ENCODE measurements at regions not wholly inside any gene's neighbourhood (a gene's known extent, or its start where the extent isn't known, plus 50 kb on each side); places are given as distances from the start of the nearest gene placed in this dataset.

DNA sequence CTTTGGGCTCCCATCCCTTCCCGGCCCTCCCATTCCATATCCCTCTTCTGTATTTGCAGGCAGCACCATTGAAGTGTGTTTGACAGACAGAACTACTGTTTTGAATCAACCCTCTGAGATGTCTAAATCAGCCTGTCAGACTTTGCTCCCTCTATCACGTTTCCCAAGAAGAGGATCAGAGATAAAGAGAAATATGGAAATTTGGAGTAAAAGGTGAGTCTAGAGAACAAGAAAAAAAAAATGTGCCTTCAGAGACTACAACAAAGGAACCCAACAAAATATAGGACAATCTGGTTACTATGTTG, 133.4 kb upstream of the NCK2 start:
- Histone ChIP-seq H3K27ac (ENCODE audit: low read depth in 2 of 2, low read length in 1 of 2) (no peak overlapping the region), H3K9me3 (ENCODE audit: control insufficient read depth in 2 of 2, insufficient read depth in 1 of 2, low read depth in 1 of 2, low read length in 1 of 2) (no peaks in the 10 kb centered on the region), H3K4me1 (ENCODE audit: control insufficient read depth in 2 of 2, insufficient read depth in 2 of 2, low read length in 1 of 2) (no peaks in the 10 kb centered on the region), H3K36me3 (ENCODE audit: control insufficient read depth in 2 of 2, insufficient read depth in 2 of 2, low read length in 1 of 2) (no peaks in the 10 kb centered on the region), H3K27me3 (ENCODE audit: control insufficient read depth in 1 of 2, insufficient read depth in 2 of 2, low read length in 2 of 2) (no peaks in the 10 kb centered on the region), H3K4me3 (ENCODE audit: low read depth in 1 of 2, low read length in 2 of 2) (no peak overlapping the region)
- WGBS, 2 donors, result 57 to 64% methylated on average over 2 of the region's 2 CpGs

DNA sequence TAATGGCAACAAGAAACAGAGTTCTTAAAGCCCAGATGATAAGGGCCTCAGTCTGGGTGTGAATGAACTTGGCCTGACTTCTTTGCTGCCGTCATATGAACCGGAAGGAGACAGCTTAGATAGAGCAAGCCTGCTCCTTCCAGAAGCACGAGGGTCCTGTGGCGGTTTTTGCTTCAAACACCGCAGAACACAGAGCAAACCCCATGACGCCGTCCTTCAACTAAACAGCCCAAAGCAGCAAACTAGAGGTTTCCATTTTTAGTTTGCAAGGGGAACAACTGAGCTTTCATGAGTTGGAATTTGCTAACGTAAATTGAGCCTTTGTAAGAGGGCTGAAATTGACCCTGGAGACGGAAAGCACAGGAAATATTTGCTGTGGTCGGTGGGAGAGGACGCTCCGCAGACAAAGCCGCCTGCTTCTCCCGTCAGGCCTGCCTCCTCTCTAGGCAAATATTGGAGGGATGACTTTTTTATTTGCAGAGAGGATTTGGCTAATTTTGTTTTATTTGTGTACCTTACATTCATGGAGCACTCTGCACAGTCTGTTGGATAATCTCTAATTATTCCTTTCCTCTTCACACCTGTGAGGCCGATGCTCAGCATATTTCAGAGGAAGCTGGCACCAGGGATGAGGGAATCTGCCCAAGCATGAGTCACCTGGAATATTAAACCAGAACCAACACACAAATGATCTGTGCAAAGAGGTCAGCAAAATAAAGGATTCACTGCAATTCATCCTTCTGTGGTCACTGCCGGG, 134.0 kb upstream of the NCK2 start:
- no peaks in the 10 kb centered on the region for H3K4me1 ChIP-seq (ENCODE audit: control insufficient read depth in 2 of 2, insufficient read depth in 2 of 2, low read length in 1 of 2)
- H3K4me3 ChIP-seq (ENCODE audit: low read depth in 1 of 2, low read length in 2 of 2), result no peak overlapping the region
- WGBS, 2 donors, result 72 to 79% methylated on average over 16 of the region's 16 CpGs
- H3K27ac ChIP-seq (ENCODE audit: low read depth in 2 of 2, low read length in 1 of 2), result no peak overlapping the region
- H3K9me3 ChIP-seq (ENCODE audit: control insufficient read depth in 2 of 2, insufficient read depth in 1 of 2, low read depth in 1 of 2, low read length in 1 of 2), result no peaks in the 10 kb centered on the region
- no peaks in the 10 kb centered on the region for H3K27me3 ChIP-seq (ENCODE audit: control insufficient read depth in 1 of 2, insufficient read depth in 2 of 2, low read length in 2 of 2)
- H3K36me3 ChIP-seq (ENCODE audit: control insufficient read depth in 2 of 2, insufficient read depth in 2 of 2, low read length in 1 of 2), result no peaks in the 10 kb centered on the region

- Histone ChIP-seq H3K27ac (ENCODE audit: low read depth in 2 of 2, low read length in 1 of 2) (no peak overlapping the region), H3K27me3 (ENCODE audit: control insufficient read depth in 1 of 2, insufficient read depth in 2 of 2, low read length in 2 of 2) (no peaks in the 10 kb centered on the region), H3K4me1 (ENCODE audit: control insufficient read depth in 2 of 2, insufficient read depth in 2 of 2, low read length in 1 of 2) (no peaks in the 10 kb centered on the region), H3K9me3 (ENCODE audit: control insufficient read depth in 2 of 2, insufficient read depth in 1 of 2, low read depth in 1 of 2, low read length in 1 of 2) (no peaks in the 10 kb centered on the region), H3K36me3 (ENCODE audit: control insufficient read depth in 2 of 2, insufficient read depth in 2 of 2, low read length in 1 of 2) (no peaks in the 10 kb centered on the region), H3K4me3 (ENCODE audit: low read depth in 1 of 2, low read length in 2 of 2) (no peak overlapping the region)
- whole genome bisulfite sequencing, 2 donors, result 80 to 86% methylated on average over 13 of the region's 13 CpGs
These were observed 134.8 kb upstream of the NCK2 start for GRCh38 chr2:105609746-105610402.

- no peaks in the 10 kb centered on the region for H3K27me3 ChIP-seq (ENCODE audit: control insufficient read depth in 1 of 2, insufficient read depth in 2 of 2, low read length in 2 of 2)
- no peak overlapping the region for H3K4me3 ChIP-seq (ENCODE audit: low read depth in 1 of 2, low read length in 2 of 2)
- H3K4me1 ChIP-seq (ENCODE audit: control insufficient read depth in 2 of 2, insufficient read depth in 2 of 2, low read length in 1 of 2), result no peaks in the 10 kb centered on the region
- H3K27ac ChIP-seq (ENCODE audit: low read depth in 2 of 2, low read length in 1 of 2), result no peak overlapping the region
- no peaks in the 10 kb centered on the region for H3K36me3 ChIP-seq (ENCODE audit: control insufficient read depth in 2 of 2, insufficient read depth in 2 of 2, low read length in 1 of 2)
- H3K9me3 ChIP-seq (ENCODE audit: control insufficient read depth in 2 of 2, insufficient read depth in 1 of 2, low read depth in 1 of 2, low read length in 1 of 2), result no peaks in the 10 kb centered on the region
- 67 to 71% methylated on average over 4 of the region's 4 CpGs for WGBS, 2 donors
These were observed 136.7 kb upstream of the NCK2 start for GRCh38 chr2:105607920-105608504.

GRCh38 chr2:105606081-105606480, 138.6 kb upstream of the NCK2 start:
- Histone ChIP-seq H3K9me3 (ENCODE audit: control insufficient read depth in 2 of 2, insufficient read depth in 1 of 2, low read depth in 1 of 2, low read length in 1 of 2) (no peaks in the 10 kb centered on the region), H3K36me3 (ENCODE audit: control insufficient read depth in 2 of 2, insufficient read depth in 2 of 2, low read length in 1 of 2) (no peaks in the 10 kb centered on the region), H3K4me3 (ENCODE audit: low read depth in 1 of 2, low read length in 2 of 2) (no peak overlapping the region), H3K27ac (ENCODE audit: low read depth in 2 of 2, low read length in 1 of 2) (no peak overlapping the region), H3K4me1 (ENCODE audit: control insufficient read depth in 2 of 2, insufficient read depth in 2 of 2, low read length in 1 of 2) (no peaks in the 10 kb centered on the region), H3K27me3 (ENCODE audit: control insufficient read depth in 1 of 2, insufficient read depth in 2 of 2, low read length in 2 of 2) (no peaks in the 10 kb centered on the region)
- 89 to 92% methylated on average over 3 of the region's 3 CpGs for whole genome bisulfite sequencing, 2 donors

- no peak overlapping the region for H3K27ac ChIP-seq (ENCODE audit: low read depth in 2 of 2, low read length in 1 of 2)
- H3K36me3 ChIP-seq (ENCODE audit: control insufficient read depth in 2 of 2, insufficient read depth in 2 of 2, low read length in 1 of 2), result no peaks in the 10 kb centered on the region
- H3K9me3 ChIP-seq (ENCODE audit: control insufficient read depth in 2 of 2, insufficient read depth in 1 of 2, low read depth in 1 of 2, low read length in 1 of 2), result no peaks in the 10 kb centered on the region
- H3K4me3 ChIP-seq (ENCODE audit: low read depth in 1 of 2, low read length in 2 of 2), result no peak overlapping the region
- H3K4me1 ChIP-seq (ENCODE audit: control insufficient read depth in 2 of 2, insufficient read depth in 2 of 2, low read length in 1 of 2), result no peaks in the 10 kb centered on the region
- no peaks in the 10 kb centered on the region for H3K27me3 ChIP-seq (ENCODE audit: control insufficient read depth in 1 of 2, insufficient read depth in 2 of 2, low read length in 2 of 2)
- WGBS, 2 donors, result 22 to 49% methylated on average over 3 of the region's 3 CpGs
These were observed 139.8 kb upstream of the NCK2 start for GRCh38 chr2:105604938-105605337.

DNA sequence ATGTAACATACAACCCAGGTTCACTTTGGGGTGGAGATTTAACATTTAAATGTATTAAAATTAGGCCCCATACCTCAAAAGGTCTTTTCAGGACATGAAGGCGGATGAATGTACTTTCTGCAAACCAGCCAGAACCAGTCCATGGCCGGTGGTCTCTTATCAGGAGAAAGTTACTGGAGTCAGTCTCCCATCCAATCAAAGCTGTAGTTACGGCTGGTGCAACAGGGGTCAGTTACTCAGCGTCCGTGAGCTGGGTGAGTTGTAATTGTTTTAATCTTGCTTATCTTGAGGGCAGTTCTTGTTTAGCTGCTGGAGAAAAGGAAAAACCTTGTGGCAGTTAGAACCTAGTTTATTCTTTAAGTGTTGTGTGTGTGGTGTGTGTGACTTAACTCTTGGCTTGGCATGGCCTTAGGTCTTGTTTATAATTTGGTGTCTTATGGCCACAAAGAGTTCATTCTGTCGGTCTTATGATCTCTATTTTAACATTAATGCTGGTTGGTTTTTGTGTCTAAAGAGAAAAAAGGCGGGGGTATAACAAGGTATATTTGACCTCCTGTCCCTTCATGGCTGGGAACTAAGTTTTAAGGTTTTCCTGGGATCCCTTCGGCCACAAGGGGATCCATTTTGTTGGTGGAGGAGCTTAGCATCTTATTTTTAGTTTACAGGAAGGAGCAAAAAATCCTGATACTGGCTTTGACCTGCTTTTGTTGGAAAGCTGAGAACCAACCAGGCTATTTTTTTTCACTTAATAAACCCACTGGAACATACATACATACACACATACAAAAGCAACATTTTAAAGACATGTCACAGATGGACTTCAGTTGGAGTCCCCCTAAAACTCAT, 143.5 kb upstream of the NCK2 start:
- no peaks in the 10 kb centered on the region for H3K4me1 ChIP-seq (ENCODE audit: control insufficient read depth in 2 of 2, insufficient read depth in 2 of 2, low read length in 1 of 2)
- H3K4me3 ChIP-seq (ENCODE audit: low read depth in 1 of 2, low read length in 2 of 2), result no peak overlapping the region
- WGBS, 2 donors, result 79 to 82% methylated on average over 8 of the region's 8 CpGs

DNA sequence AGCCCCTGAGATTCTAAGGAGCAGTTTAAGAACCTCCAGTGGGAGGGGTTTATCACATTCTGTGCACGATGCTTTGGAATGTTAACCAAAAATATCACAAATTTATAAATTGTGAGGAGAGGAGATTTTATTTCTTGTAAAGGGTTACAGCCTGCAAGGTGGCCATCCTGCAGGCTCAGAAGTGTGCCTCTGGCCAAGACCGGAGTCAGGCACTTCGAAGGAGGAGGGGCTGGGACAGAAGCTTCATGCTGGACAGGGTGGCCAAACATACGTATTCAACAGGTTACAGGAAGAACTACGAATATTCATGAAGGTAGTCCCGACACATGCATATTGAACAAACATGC, 144.1 kb upstream of the NCK2 start:
- Histone ChIP-seq H3K27ac (ENCODE audit: low read depth in 2 of 2, low read length in 1 of 2) (no peak overlapping the region), H3K27me3 (ENCODE audit: control insufficient read depth in 1 of 2, insufficient read depth in 2 of 2, low read length in 2 of 2) (no peaks in the 10 kb centered on the region), H3K36me3 (ENCODE audit: control insufficient read depth in 2 of 2, insufficient read depth in 2 of 2, low read length in 1 of 2) (no peaks in the 10 kb centered on the region), H3K9me3 (ENCODE audit: control insufficient read depth in 2 of 2, insufficient read depth in 1 of 2, low read depth in 1 of 2, low read length in 1 of 2) (no peaks in the 10 kb centered on the region), H3K4me1 (ENCODE audit: control insufficient read depth in 2 of 2, insufficient read depth in 2 of 2, low read length in 1 of 2) (no peaks in the 10 kb centered on the region), H3K4me3 (ENCODE audit: low read depth in 1 of 2, low read length in 2 of 2) (no peak overlapping the region)
- 73 to 76% methylated on average over 6 of the region's 6 CpGs for WGBS, 2 donors

More for the DNA sequence above, 143.5 kb upstream of the NCK2 start:
- no peaks in the 10 kb centered on the region for H3K9me3 ChIP-seq (ENCODE audit: control insufficient read depth in 2 of 2, insufficient read depth in 1 of 2, low read depth in 1 of 2, low read length in 1 of 2)
- no peak overlapping the region for H3K27ac ChIP-seq (ENCODE audit: low read depth in 2 of 2, low read length in 1 of 2)
- no peaks in the 10 kb centered on the region for H3K27me3 ChIP-seq (ENCODE audit: control insufficient read depth in 1 of 2, insufficient read depth in 2 of 2, low read length in 2 of 2)
- H3K36me3 ChIP-seq (ENCODE audit: control insufficient read depth in 2 of 2, insufficient read depth in 2 of 2, low read length in 1 of 2), result no peaks in the 10 kb centered on the region

- no peak overlapping the region for H3K27ac ChIP-seq (ENCODE audit: low read depth in 2 of 2, low read length in 1 of 2)
- H3K36me3 ChIP-seq (ENCODE audit: control insufficient read depth in 2 of 2, insufficient read depth in 2 of 2, low read length in 1 of 2), result no peaks in the 10 kb centered on the region
- WGBS, 2 donors, result 74 to 77% methylated on average over 9 of the region's 9 CpGs
- H3K27me3 ChIP-seq (ENCODE audit: control insufficient read depth in 1 of 2, insufficient read depth in 2 of 2, low read length in 2 of 2), result no peaks in the 10 kb centered on the region
- H3K4me1 ChIP-seq (ENCODE audit: control insufficient read depth in 2 of 2, insufficient read depth in 2 of 2, low read length in 1 of 2), result no peaks in the 10 kb centered on the region
- H3K9me3 ChIP-seq (ENCODE audit: control insufficient read depth in 2 of 2, insufficient read depth in 1 of 2, low read depth in 1 of 2, low read length in 1 of 2), result no peaks in the 10 kb centered on the region
- H3K4me3 ChIP-seq (ENCODE audit: low read depth in 1 of 2, low read length in 2 of 2), result no peak overlapping the region
These were observed 144.7 kb upstream of the NCK2 start for GRCh38 chr2:105600037-105600442.

Data from esophagus (tissue), 2 donors.